ENCODE measurements at regions not wholly inside any gene's neighbourhood (a gene's known extent, or its start where the extent isn't known, plus 50 kb on each side); places are given as distances from the start of the nearest gene placed in this dataset.

DNA sequence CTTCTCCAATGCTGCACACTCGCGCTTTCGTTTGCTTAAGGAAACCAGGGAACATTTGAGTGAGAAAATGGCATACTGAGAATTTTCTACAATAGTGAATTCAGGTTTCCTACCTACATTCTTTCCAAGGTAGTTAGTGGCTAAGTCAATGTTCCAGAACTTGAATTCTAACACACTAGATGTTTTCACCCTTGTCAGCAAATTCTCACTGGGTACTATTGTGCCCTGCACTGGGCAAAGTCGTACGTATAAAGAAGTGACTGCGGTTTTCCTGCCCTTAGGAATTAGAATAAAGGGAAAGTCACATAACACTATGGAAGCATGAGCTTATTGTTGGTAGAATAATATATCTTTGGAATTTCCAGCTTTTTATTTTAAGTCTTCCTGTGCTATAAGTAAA, 119.2 kb upstream of the TNFSF11 start:
- Mint-ChIP-seq H3K36me3 (peaks cover 8% of the 10 kb centered on the region), H3K27me3 (no peaks in the 10 kb centered on the region), H3K9me3 (ENCODE audit: low read depth) (no peaks in the 10 kb centered on the region), H3K27ac (no peak overlapping the region), H3K4me1 (peaks cover 4% of the 10 kb centered on the region), H3K4me3 (no peak overlapping the region)
- ATAC-seq (no peak), DNase-seq (no peak)
- CTCF ChIA-PET = no interaction called here

- ATAC-seq (no peak), DNase-seq (no peak)
- Mint-ChIP-seq H3K36me3 (peaks cover 26% of the 10 kb centered on the region), H3K9me3 (ENCODE audit: low read depth) (peaks cover 12% of the 10 kb centered on the region), H3K27me3 (no peaks in the 10 kb centered on the region), H3K27ac (no peak overlapping the region), H3K4me1 (no peaks in the 10 kb centered on the region), H3K4me3 (no peak overlapping the region)
- CTCF ChIA-PET = no interaction called here
Observed at GRCh38 chr13:42458193-42458592, 115.8 kb upstream of the TNFSF11 start.

DNA sequence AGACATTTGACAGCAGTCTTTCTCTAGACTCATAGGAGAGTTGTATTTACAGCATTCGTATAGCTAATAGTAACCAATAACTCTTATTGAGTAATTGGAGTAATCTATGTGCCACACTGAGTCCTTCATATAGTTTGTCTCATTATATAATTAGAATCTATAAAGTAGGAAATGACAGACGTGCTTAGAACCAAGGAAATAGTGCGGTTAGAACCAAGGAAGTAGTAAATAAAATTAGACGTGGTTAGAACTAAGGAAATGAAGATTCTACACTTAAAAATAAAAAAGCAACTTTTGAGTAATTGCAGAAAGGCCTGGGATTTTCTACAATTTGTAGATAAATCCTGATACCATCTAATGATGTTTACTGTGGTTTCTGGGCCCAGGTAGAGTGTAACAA, 107.8 kb upstream of the TNFSF11 start:
- Mint-ChIP-seq H3K4me3 (no peak overlapping the region), H3K27ac (peak overlapping the region; percentile 49), H3K9me3 (ENCODE audit: low read depth) (peaks cover 23% of the 10 kb centered on the region), H3K4me1 (peaks cover 12% of the 10 kb centered on the region), H3K27me3 (no peaks in the 10 kb centered on the region), H3K36me3 (peaks cover 40% of the 10 kb centered on the region)
- DNase-seq = no peak
- CTCF ChIA-PET = interaction anchor here (0.8 to 1.0 kb wide), 2 partner anchors 111 to 112 kb away, joined by 3 read pairs; no protein-coding TSS in a partner anchor
- no peak for ATAC-seq

DNA sequence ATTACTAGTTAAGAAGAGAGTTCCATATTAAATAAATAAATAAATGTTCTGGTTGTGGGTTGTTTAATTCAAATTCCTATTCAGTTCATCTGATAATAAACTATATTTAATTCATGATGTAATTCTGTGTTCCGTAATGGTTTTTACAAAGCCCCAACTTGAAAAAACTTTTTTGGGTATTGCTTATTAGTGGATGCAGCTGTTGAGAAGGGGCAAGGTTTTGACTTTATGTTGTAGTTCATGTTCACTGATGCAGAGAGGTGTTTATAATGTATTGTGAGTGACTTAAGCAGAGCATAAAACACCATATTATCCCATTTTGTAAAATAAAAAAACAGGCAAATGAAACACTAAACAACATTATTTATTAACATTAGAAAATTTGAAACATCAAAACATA, 107.3 kb upstream of the TNFSF11 start:
- CTCF ChIA-PET = interaction anchor here (0.8 to 1.0 kb wide), 2 partner anchors 111 to 113 kb away, joined by 3 read pairs; no protein-coding TSS in a partner anchor
- H3K36me3 Mint-ChIP-seq = peaks cover 38% of the 10 kb centered on the region
- ATAC-seq (no peak), DNase-seq (no peak)
- H3K27ac Mint-ChIP-seq = no peak overlapping the region
- peaks cover 20% of the 10 kb centered on the region for H3K9me3 Mint-ChIP-seq (ENCODE audit: low read depth)
- H3K27me3 Mint-ChIP-seq = no peaks in the 10 kb centered on the region
- H3K4me3 Mint-ChIP-seq = no peak overlapping the region
- H3K4me1 Mint-ChIP-seq = peaks cover 12% of the 10 kb centered on the region

- no peak overlapping the region for H3K27ac Mint-ChIP-seq
- DNase-seq = no peak
- CTCF ChIA-PET = no interaction called here
- H3K36me3 Mint-ChIP-seq = peaks cover 4% of the 10 kb centered on the region
- no peaks in the 10 kb centered on the region for H3K27me3 Mint-ChIP-seq
- H3K9me3 Mint-ChIP-seq (ENCODE audit: low read depth) = no peaks in the 10 kb centered on the region
- H3K4me1 Mint-ChIP-seq = peaks cover 4% of the 10 kb centered on the region
- ATAC-seq = no peak
- no peak overlapping the region for H3K4me3 Mint-ChIP-seq
Observed at GRCh38 chr13:42474954-42475353, 99.0 kb upstream of the TNFSF11 start.

DNA sequence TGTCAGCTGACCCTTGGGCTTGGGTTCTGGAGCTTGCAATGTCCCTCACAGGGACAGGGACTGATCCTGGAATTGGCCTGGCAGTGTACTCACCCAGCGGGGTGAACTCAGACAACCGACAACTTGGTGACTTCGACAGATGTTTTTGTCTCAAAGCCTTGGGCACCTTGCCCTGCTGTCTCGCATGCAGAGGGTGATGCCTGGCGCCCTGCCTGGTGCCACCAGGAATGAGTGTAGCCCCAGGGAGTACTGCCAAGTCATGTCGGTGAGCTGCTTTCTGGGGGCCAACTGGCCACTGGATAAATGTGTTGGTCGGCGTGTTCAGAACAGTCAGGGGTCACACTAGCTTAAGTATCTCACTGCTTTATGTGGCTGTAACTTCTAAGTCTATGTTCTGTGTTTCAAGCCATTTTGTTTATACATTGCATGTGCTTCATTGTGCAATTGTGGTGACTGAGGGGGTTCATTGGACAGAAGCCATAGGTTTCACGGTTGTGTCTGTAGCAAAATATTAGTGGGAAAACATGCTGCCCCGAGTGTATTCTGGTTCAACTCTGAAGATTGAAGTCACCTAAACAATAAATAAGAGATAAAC, 96.3 kb upstream of the TNFSF11 start:
- Mint-ChIP-seq H3K9me3 (ENCODE audit: low read depth) (no peaks in the 10 kb centered on the region), H3K36me3 (peaks cover 4% of the 10 kb centered on the region), H3K27ac (no peak overlapping the region), H3K4me3 (no peak overlapping the region), H3K27me3 (no peaks in the 10 kb centered on the region), H3K4me1 (peaks cover 6% of the 10 kb centered on the region)
- CTCF ChIA-PET = interaction anchor here (0.6 to 2.9 kb wide), 14 partner anchors 9 to 205 kb away, joined by 3 to 29 read pairs (median 4); partner anchors contain the start of gene AKAP11
- no peak for ATAC-seq
- no peak for DNase-seq

DNA sequence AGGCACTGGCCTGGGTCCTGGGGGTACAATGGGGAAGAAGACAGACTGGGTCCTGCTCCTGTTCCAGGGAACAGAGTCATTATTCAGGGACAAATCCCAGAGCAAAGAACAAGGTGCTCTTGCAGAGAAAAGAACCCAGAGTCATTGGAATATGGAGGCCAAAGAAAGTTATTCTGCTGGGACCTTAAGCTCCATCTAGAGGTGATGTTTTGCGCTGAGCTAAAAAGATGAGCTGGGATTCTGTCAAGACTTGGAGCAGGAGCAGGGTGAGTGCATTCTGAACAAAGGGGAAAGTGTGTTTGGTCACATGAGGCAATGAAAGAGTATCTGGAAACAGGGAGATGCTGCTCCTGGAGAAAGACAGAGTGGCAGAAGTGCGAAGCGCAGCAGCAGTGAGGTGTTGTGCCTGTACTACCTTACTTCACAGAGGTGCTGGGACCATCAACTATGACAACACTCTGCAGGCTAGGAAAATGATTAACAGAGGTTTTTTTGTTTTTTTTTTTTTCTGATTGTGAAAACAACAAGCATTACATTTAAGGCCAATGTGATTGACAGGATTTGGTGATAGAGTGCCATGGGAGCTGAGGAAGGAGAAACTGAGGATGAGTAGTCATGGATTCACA, 95.3 kb upstream of the TNFSF11 start:
- DNase-seq (no peak), ATAC-seq (peak; percentile 51)
- Mint-ChIP-seq H3K9me3 (ENCODE audit: low read depth) (no peaks in the 10 kb centered on the region), H3K27ac (no peak overlapping the region), H3K4me1 (peaks cover 6% of the 10 kb centered on the region), H3K36me3 (peaks cover 4% of the 10 kb centered on the region), H3K4me3 (no peak overlapping the region), H3K27me3 (no peaks in the 10 kb centered on the region)
- CTCF ChIA-PET = interaction anchor here (0.6 to 2.9 kb wide), 17 partner anchors 9 to 294 kb away, joined by 3 to 29 read pairs (median 4); partner anchors contain the start of gene AKAP11

- CTCF ChIA-PET = interaction anchor here (1.2 kb wide), 1 partner anchor 12 kb away, joined by 3 read pairs; no protein-coding TSS in a partner anchor
- H3K9me3 Mint-ChIP-seq (ENCODE audit: low read depth) = peaks cover 3% of the 10 kb centered on the region
- no peak overlapping the region for H3K27ac Mint-ChIP-seq
- H3K27me3 Mint-ChIP-seq = no peaks in the 10 kb centered on the region
- ATAC-seq (no peak), DNase-seq (no peak)
- peaks cover 5% of the 10 kb centered on the region for H3K36me3 Mint-ChIP-seq
- peaks cover 8% of the 10 kb centered on the region for H3K4me1 Mint-ChIP-seq
- H3K4me3 Mint-ChIP-seq = no peak overlapping the region
Observed at GRCh38 chr13:42484386-42484785, 89.6 kb upstream of the TNFSF11 start.

- no peak for DNase-seq
- no peak overlapping the region for H3K4me3 Mint-ChIP-seq
- peaks cover 4% of the 10 kb centered on the region for H3K4me1 Mint-ChIP-seq
- ATAC-seq = no peak
- peaks cover 3% of the 10 kb centered on the region for H3K9me3 Mint-ChIP-seq (ENCODE audit: low read depth)
- no peak overlapping the region for H3K27ac Mint-ChIP-seq
- CTCF ChIA-PET = interaction anchor here (0.7 to 1.2 kb wide), 2 partner anchors 11 to 104 kb away, joined by 3 read pairs; no protein-coding TSS in a partner anchor
- H3K27me3 Mint-ChIP-seq = no peaks in the 10 kb centered on the region
- H3K36me3 Mint-ChIP-seq = peaks cover 5% of the 10 kb centered on the region
Observed at GRCh38 chr13:42485272-42485671, 88.7 kb upstream of the TNFSF11 start.

GRCh38 chr13:42486711-42487198, 87.2 kb upstream of the TNFSF11 start:
- no peaks in the 10 kb centered on the region for H3K27me3 Mint-ChIP-seq
- CTCF ChIA-PET = no interaction called here
- no peak overlapping the region for H3K4me3 Mint-ChIP-seq
- H3K36me3 Mint-ChIP-seq = peaks cover 5% of the 10 kb centered on the region
- ATAC-seq = no peak
- no peak for DNase-seq
- peaks cover 3% of the 10 kb centered on the region for H3K9me3 Mint-ChIP-seq (ENCODE audit: low read depth)
- H3K4me1 Mint-ChIP-seq = peaks cover 4% of the 10 kb centered on the region
- H3K27ac Mint-ChIP-seq = no peak overlapping the region

DNA sequence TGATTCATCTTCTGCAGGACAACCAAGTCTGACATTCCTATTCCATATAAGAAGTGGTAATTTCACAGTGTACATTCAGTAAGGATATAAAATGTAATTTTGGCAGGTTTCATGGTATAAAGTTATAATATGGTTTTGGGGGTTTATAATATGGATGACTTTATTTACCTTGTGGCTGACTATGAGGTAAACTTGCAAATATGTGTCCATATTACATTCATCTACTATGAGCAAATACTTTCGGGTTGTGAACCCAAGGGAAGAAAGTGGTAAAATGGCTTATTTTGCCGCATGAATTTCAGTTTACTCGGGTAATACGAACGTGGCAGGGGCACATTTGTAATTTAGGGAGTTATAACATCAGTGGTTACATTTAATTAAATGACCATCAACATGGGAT, 86.7 kb upstream of the TNFSF11 start:
- CTCF ChIA-PET = interaction anchor here (1.2 kb wide), 1 partner anchor 10 kb away, joined by 4 read pairs; no protein-coding TSS in a partner anchor
- Mint-ChIP-seq H3K27me3 (no peaks in the 10 kb centered on the region), H3K27ac (no peak overlapping the region), H3K4me1 (peaks cover 4% of the 10 kb centered on the region), H3K4me3 (no peak overlapping the region), H3K9me3 (ENCODE audit: low read depth) (peaks cover 3% of the 10 kb centered on the region), H3K36me3 (peaks cover 6% of the 10 kb centered on the region)
- ATAC-seq (no peak), DNase-seq (no peak)

- H3K27me3 Mint-ChIP-seq = no peaks in the 10 kb centered on the region
- no peak overlapping the region for H3K4me3 Mint-ChIP-seq
- CTCF ChIA-PET = no interaction called here
- H3K9me3 Mint-ChIP-seq (ENCODE audit: low read depth) = peaks cover 3% of the 10 kb centered on the region
- H3K36me3 Mint-ChIP-seq = peaks cover 6% of the 10 kb centered on the region
- ATAC-seq (no peak), DNase-seq (no peak)
- peaks cover 25% of the 10 kb centered on the region for H3K4me1 Mint-ChIP-seq
- H3K27ac Mint-ChIP-seq = no peak overlapping the region
Observed at GRCh38 chr13:42490676-42491075, 83.3 kb upstream of the TNFSF11 start.

DNA sequence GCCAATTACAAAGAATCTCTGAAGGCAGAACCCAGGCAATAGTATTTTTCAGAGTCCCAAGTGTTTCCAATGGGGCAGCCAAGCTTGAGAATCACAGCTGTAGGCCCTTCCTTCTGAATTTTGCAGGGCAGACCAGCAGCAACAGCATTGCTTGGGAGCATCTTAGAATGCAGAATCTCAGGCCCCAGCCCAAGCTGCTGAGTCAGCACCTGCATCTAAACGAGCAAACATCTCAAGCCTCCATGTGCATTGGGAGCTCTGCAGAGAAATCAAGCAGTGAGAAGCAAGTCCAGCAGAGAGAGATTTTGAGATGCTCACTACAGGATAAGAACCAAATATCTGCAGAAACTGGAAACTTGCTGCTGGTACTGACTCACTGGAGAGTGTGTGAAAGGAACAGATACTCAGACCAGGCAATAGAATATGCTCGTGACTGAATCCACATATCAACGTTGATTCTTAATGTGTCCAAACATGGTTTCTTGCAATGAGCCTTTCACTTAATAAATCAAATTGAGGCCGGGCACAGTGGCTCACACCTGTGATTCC, 81.5 kb upstream of the TNFSF11 start:
- H3K36me3 Mint-ChIP-seq = peaks cover 7% of the 10 kb centered on the region
- CTCF ChIA-PET = interaction anchor here (1.9 kb wide), 1 partner anchor 159 kb away, joined by 4 read pairs; no protein-coding TSS in a partner anchor

More for the DNA sequence above, 81.5 kb upstream of the TNFSF11 start:
- no peak for DNase-seq
- Mint-ChIP-seq H3K9me3 (ENCODE audit: low read depth) (peaks cover 3% of the 10 kb centered on the region), H3K4me3 (no peak overlapping the region), H3K27ac (no peak overlapping the region), H3K4me1 (peaks cover 37% of the 10 kb centered on the region), H3K27me3 (no peaks in the 10 kb centered on the region)
- no peak for ATAC-seq

Measured in activated CD8-positive, alpha-beta memory T cell treated with anti-CD3 and anti-CD28 coated beads, Interleukin-2, amount 10 ng/mL, durations not matched to agents 7 days and 5 days (primary cell).